H9 (cell line): ENCODE measurements at regions not wholly inside any gene's neighbourhood (a gene's known extent, or its start where the extent isn't known, plus 50 kb on each side); places are given as distances from the start of the nearest gene placed in this dataset.

Experiments used
- DNase-seq: peaks from one replicate; pipeline ENCODE4 v3.0.0-alpha.2; 2017
- H2AFZ ChIP-seq: one replicate; pipeline ENCODE4 v1.6.1; 2013; ENCODE audit warnings: mild to moderate bottlenecking, low read length, control low read depth, moderate library complexity
- H2AK5ac ChIP-seq: 2 replicates; pipeline ENCODE4 v1.6.1; 2013; ENCODE audit warnings: low read length, control low read depth, mixed read lengths; ENCODE audit not compliant: insufficient read length
- H2BK120ac ChIP-seq: one replicate; pipeline ENCODE4 v1.6.1; 2013; ENCODE audit warnings: low read depth, mild to moderate bottlenecking, low read length, control low read depth, inconsistent platforms; ENCODE audit not compliant: poor library complexity, severe bottlenecking
- H2BK12ac ChIP-seq: 2 replicates; pipeline ENCODE4 v1.6.1; 2013; ENCODE audit warnings: low read length, control low read depth, mixed read lengths, low read depth; ENCODE audit not compliant: insufficient read length
- H2BK15ac ChIP-seq: 2 replicates; pipeline ENCODE4 v1.6.1; 2013; ENCODE audit warnings: low read depth, low read length, control low read depth
- H2BK20ac ChIP-seq: one replicate; pipeline ENCODE4 v1.6.1; 2013; ENCODE audit warnings: low read depth, mild to moderate bottlenecking, low read length, control low read depth, inconsistent platforms; ENCODE audit not compliant: poor library complexity, severe bottlenecking
- H2BK5ac ChIP-seq: 2 replicates; pipeline ENCODE4 v1.6.1; 2013; ENCODE audit warnings: low read length, control low read depth, mixed read lengths; ENCODE audit not compliant: insufficient read length
- H3K14ac ChIP-seq: 2 replicates; pipeline ENCODE4 v1.6.1; 2013; ENCODE audit warnings: low read length, control low read depth; ENCODE audit not compliant: insufficient read depth
- H3K18ac ChIP-seq: 2 replicates; pipeline ENCODE4 v1.6.1; 2013; ENCODE audit warnings: low read depth, mild to moderate bottlenecking, mixed read lengths, low read length, control low read depth; ENCODE audit not compliant: insufficient read length
- H3K23ac ChIP-seq: 2 replicates; pipeline ENCODE4 v1.6.1; 2013; ENCODE audit warnings: low read length, control low read depth, mixed read lengths, low read depth; ENCODE audit not compliant: insufficient read length
- H3K23me2 ChIP-seq: 2 replicates; pipeline ENCODE4 v1.6.1; 2013; ENCODE audit warnings: low read depth, mild to moderate bottlenecking, mixed read lengths, low read length, control low read depth; ENCODE audit not compliant: insufficient read length, poor library complexity, severe bottlenecking
- H3K27ac ChIP-seq: 2 replicates; pipeline ENCODE4 v1.5.1; 2013; ENCODE audit warnings: low read length, control low read depth, mixed read lengths, low read depth; ENCODE audit not compliant: insufficient read length
- H3K27me3 ChIP-seq: 2 replicates; pipeline ENCODE4 v1.6.1; 2013; ENCODE audit warnings: low read length, control low read depth, inconsistent platforms; ENCODE audit not compliant: insufficient read depth
- H3K4ac ChIP-seq: 2 replicates; pipeline ENCODE4 v1.6.1; 2013; ENCODE audit warnings: low read depth, mild to moderate bottlenecking, control low read depth, inconsistent platforms, low read length, moderate library complexity
- H3K4me1 ChIP-seq: 2 replicates; pipeline ENCODE4 v1.6.1; 2013; ENCODE audit warnings: low read length, control low read depth, inconsistent platforms; ENCODE audit not compliant: insufficient read depth
- H3K4me2 ChIP-seq: 2 replicates; pipeline ENCODE4 v1.6.1; 2013; ENCODE audit warnings: low read length, control low read depth, mixed read lengths; ENCODE audit not compliant: insufficient read length, insufficient read depth
- H3K56ac ChIP-seq: 2 replicates; pipeline ENCODE4 v1.6.1; 2013; ENCODE audit warnings: low read depth, mild to moderate bottlenecking, mixed read lengths, low read length, control low read depth; ENCODE audit not compliant: insufficient read length
- H3K79me1 ChIP-seq: 2 replicates; pipeline ENCODE4 v1.6.1; 2013; ENCODE audit warnings: low read depth, mild to moderate bottlenecking, moderate library complexity, low read length, control low read depth, inconsistent platforms; ENCODE audit not compliant: insufficient read depth, poor library complexity, severe bottlenecking
- H3K79me2 ChIP-seq: 2 replicates; pipeline ENCODE4 v1.6.1; 2013; ENCODE audit warnings: low read length, control low read depth, inconsistent platforms; ENCODE audit not compliant: insufficient read depth
- H3K9ac ChIP-seq: 2 replicates; pipeline ENCODE4 v1.6.1; 2013; ENCODE audit warnings: low read length, control low read depth, mixed read lengths; ENCODE audit not compliant: insufficient read length; ENCODE audit errors: extremely low read depth
- H3K9me3 ChIP-seq: one replicate; pipeline ENCODE4 v1.6.1; 2013; ENCODE audit warnings: low read depth, low read length, inconsistent platforms; ENCODE audit not compliant: control insufficient read depth
- H3T11ph ChIP-seq: one replicate; pipeline ENCODE4 v1.6.1; 2013; ENCODE audit warnings: mild to moderate bottlenecking, low read length, control low read depth, inconsistent platforms
- H4K20me1 ChIP-seq: one replicate; pipeline ENCODE4 v1.6.1; 2013; ENCODE audit not compliant: control insufficient read depth, insufficient read length, insufficient read depth
- H4K5ac ChIP-seq: 2 replicates; pipeline ENCODE4 v1.6.1; 2013; ENCODE audit warnings: low read depth, mild to moderate bottlenecking, mixed read lengths, low read length, control low read depth; ENCODE audit not compliant: insufficient read length
- H4K8ac ChIP-seq: replicated peaks from 2 replicates; pipeline ENCODE4 v1.6.1; 2013; ENCODE audit warnings: low read length, control low read depth, mixed read lengths, low read depth; ENCODE audit not compliant: insufficient read length
- H4K91ac ChIP-seq: 2 replicates; pipeline ENCODE4 v1.6.1; 2013; ENCODE audit warnings: low read depth, mild to moderate bottlenecking, moderate library complexity, mixed read lengths, low read length, control low read depth; ENCODE audit not compliant: insufficient read length
- H3K27ac Mint-ChIP-seq, 3 experiments: 2 replicates in 2 of 3; 3 replicates in 1 of 3; pipeline ENCODE4 v1.8.0; 2020 to 2021; ENCODE audit warnings: mixed read lengths in 3 of 3, mild to moderate bottlenecking in 1 of 3, moderate library complexity in 1 of 3
- H3K27me3 Mint-ChIP-seq: 2 replicates; pipeline ENCODE4 v1.8.0; 2021; ENCODE audit warnings: low read depth, mild to moderate bottlenecking, moderate library complexity, mixed read lengths
- H3K36me3 Mint-ChIP-seq, 3 experiments: 2 replicates in 2 of 3; 3 replicates in 1 of 3; pipeline ENCODE4 v1.8.0; 2020 to 2021; ENCODE audit warnings: low read depth in 3 of 3, mixed read lengths in 3 of 3; ENCODE audit not compliant: insufficient read depth in 1 of 3
- H3K4me1 Mint-ChIP-seq, 2 experiments: 2 replicates each; pipeline ENCODE4 v1.8.0; 2020; ENCODE audit warnings: mixed read lengths in 2 of 2
- H3K4me3 Mint-ChIP-seq, 2 experiments: 2 replicates in 1 of 2; 3 replicates in 1 of 2; pipeline ENCODE4 v1.8.0; 2020 to 2021; ENCODE audit warnings: mild to moderate bottlenecking in 2 of 2, mixed read lengths in 2 of 2, moderate library complexity in 1 of 2
- H3K9me3 Mint-ChIP-seq, 2 experiments: 2 replicates in 1 of 2; 3 replicates in 1 of 2; pipeline ENCODE4 v1.8.0; 2020; ENCODE audit warnings: mild to moderate bottlenecking in 2 of 2, mixed read lengths in 2 of 2, moderate library complexity in 1 of 2
- CTCF ChIP-seq: fragments of 200-600 bp; sonication (generic); conservative IDR thresholded peaks from 3 replicates; pipeline ENCODE4 v1.8.0; 2021; ENCODE audit warnings: antibody characterized with exemption, mild to moderate bottlenecking
- WGBS: extraction: QIAGEN DNeasy Blood & Tissue Kit; methylation state at CpG from one replicate; pipeline ENCODE4 v1.1.7; 2013; ENCODE audit warnings: missing lambda C conversion rate, low lambda C conversion rate, mixed read lengths; ENCODE audit not compliant: insufficient read length; ENCODE audit errors: extremely low coverage; 5-methylcytosine and 5-hydroxymethylcytosine counted together

- H3T11ph ChIP-seq = no peak overlapping the region
- H4K8ac ChIP-seq = no peak overlapping the region
- no peaks in the 10 kb centered on the region for H3K79me1 ChIP-seq
- H3K14ac ChIP-seq = no peak overlapping the region
- Mint-ChIP-seq H3K27me3 (no peaks in the 10 kb centered on the region), H3K27ac (no peak overlapping the region), H3K4me1 (peaks cover 0 to 6% of the 10 kb centered on the region in 2 experiments; a peak in 2 of 4 replicates), H3K9me3 (no peaks in the 10 kb centered on the region), H3K36me3 (no peaks in the 10 kb centered on the region), H3K4me3 (no peak overlapping the region)
- no peak overlapping the region for H3K18ac ChIP-seq
- no peak overlapping the region for H3K4me2 ChIP-seq
- no peak overlapping the region for H3K56ac ChIP-seq
- no peak overlapping the region for H4K5ac ChIP-seq
- H3K9ac ChIP-seq = no peak overlapping the region
- no peak overlapping the region for H4K91ac ChIP-seq
- H3K79me2 ChIP-seq = no peaks in the 10 kb centered on the region
- H2BK20ac ChIP-seq = no peak overlapping the region
- H3K23ac ChIP-seq = no peak overlapping the region
- H2AK5ac ChIP-seq = no peak overlapping the region
- H2AFZ ChIP-seq = no peak overlapping the region
- no peak overlapping the region for H2BK120ac ChIP-seq
- no peaks in the 10 kb centered on the region for H3K9me3 ChIP-seq
- no peaks in the 10 kb centered on the region for H3K4me1 ChIP-seq
- WGBS = no CpG with 5 or more reads among the region's 4 CpGs
- no peaks in the 10 kb centered on the region for H4K20me1 ChIP-seq
- H3K4ac ChIP-seq = no peak overlapping the region
- H2BK12ac ChIP-seq = no peak overlapping the region
- no peak for DNase-seq
- H3K23me2 ChIP-seq = no peaks in the 10 kb centered on the region
- H2BK15ac ChIP-seq = no peak overlapping the region
- no peak overlapping the region for H3K27ac ChIP-seq
- no peak overlapping the region for H2BK5ac ChIP-seq
- H3K27me3 ChIP-seq = no peaks in the 10 kb centered on the region
- TF ChIP-seq CTCF = no peak
Measured at GRCh38 chr7:53661645-53662217, 626.3 kb downstream of the POM121L12 start.
